ENCODE measurements at regions not wholly inside any gene's neighbourhood (a gene's known extent, or its start where the extent isn't known, plus 50 kb on each side); places are given as distances from the start of the nearest gene placed in this dataset.

DNA sequence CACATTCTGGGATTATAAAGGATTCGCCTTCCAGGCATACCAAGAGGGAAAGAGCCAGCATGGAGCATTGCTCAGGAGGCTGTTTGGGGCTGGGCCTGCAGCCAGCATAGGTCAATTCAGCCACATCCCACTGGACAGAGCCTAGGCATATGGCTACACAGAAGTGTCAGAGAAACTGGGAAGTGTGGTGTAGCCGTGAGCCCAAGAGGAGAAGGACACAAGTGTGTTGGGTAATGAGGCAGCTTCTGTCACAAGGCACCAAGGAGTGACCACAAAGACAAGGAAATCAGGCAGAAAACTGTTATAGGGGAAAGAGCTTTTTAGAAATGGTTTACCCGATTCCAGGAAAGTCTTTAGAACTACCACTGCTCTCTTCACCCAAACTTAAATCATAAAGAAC is 178.6 kb upstream of the TBL1X start:
- TF ChIP-seq CTCF (IDR thresholded peaks at IDR 0.05; ENCODE audit: borderline replicate concordance, extremely low read depth, low read length, poor library complexity, severe bottlenecking) (no peak), EZH2 (IDR thresholded peaks at IDR 0.05; ENCODE audit: borderline replicate concordance, low read depth, low read length, severe bottlenecking) (no peak)
